Neural progenitor cell (in vitro differentiated cells): ENCODE measurements at regions not wholly inside any gene's neighbourhood (a gene's known extent, or its start where the extent isn't known, plus 50 kb on each side); places are given as distances from the start of the nearest gene placed in this dataset.

Experiments used
- DNase-seq: peaks from one replicate; pipeline ENCODE4 v3.0.0-alpha.2; 2016; ENCODE audit warnings: low spot score
- H2AFZ ChIP-seq: fragments of 200-600 bp; sonication (generic); replicated peaks from 2 replicates; pipeline ENCODE4 v1.6.1; 2016; ENCODE audit warnings: antibody characterized with exemption
- H3F3A ChIP-seq: fragments of 200-600 bp; sonication (generic); 2 replicates; pipeline ENCODE4 v1.6.1; 2016; ENCODE audit warnings: antibody characterized with exemption, low read depth
- H3K27ac ChIP-seq: fragments of 200-600 bp; sonication (generic); 2 replicates; pipeline ENCODE4 v1.5.1; 2016; ENCODE audit warnings: mild to moderate bottlenecking
- H3K27me3 ChIP-seq: fragments of 200-600 bp; sonication (generic); 2 replicates; pipeline ENCODE4 v1.6.1; 2016; ENCODE audit warnings: mild to moderate bottlenecking, moderate library complexity
- H3K36me3 ChIP-seq: fragments of 200-600 bp; sonication (generic); 2 replicates; pipeline ENCODE4 v1.5.1; 2016
- H3K4me1 ChIP-seq: fragments of 200-600 bp; sonication (generic); 2 replicates; pipeline ENCODE4 v1.6.1; 2016; ENCODE audit warnings: mixed run types
- H3K4me2 ChIP-seq: fragments of 200-600 bp; sonication (generic); 2 replicates; pipeline ENCODE4 v1.6.1; 2016
- H3K4me3 ChIP-seq: fragments of 200-600 bp; sonication (generic); 2 replicates; pipeline ENCODE4 v1.5.1; 2016
- H3K79me2 ChIP-seq: fragments of 200-600 bp; sonication (generic); 2 replicates; pipeline ENCODE4 v1.6.1; 2016; ENCODE audit warnings: low read depth
- H3K9ac ChIP-seq: fragments of 200-600 bp; sonication (generic); 2 replicates; pipeline ENCODE4 v1.6.1; 2016
- H3K9me3 ChIP-seq: fragments of 200-600 bp; sonication (generic); 2 replicates; pipeline ENCODE4 v1.5.1; 2016; ENCODE audit warnings: low read depth
- H4K20me1 ChIP-seq: fragments of 200-600 bp; sonication (generic); 2 replicates; pipeline ENCODE4 v1.6.1; 2016; ENCODE audit warnings: low read depth
- H3K27ac Mint-ChIP-seq: 3 replicates; pipeline ENCODE4 v1.8.0; 2021; ENCODE audit warnings: mixed read lengths
- H3K27me3 Mint-ChIP-seq: 2 replicates; pipeline ENCODE4 v1.8.0; 2022; ENCODE audit warnings: low read depth, mild to moderate bottlenecking, inconsistent platforms, moderate library complexity, mixed read lengths; ENCODE audit not compliant: insufficient read depth
- H3K36me3 Mint-ChIP-seq: 3 replicates; pipeline ENCODE4 v1.8.0; 2021; ENCODE audit warnings: mixed read lengths
- H3K4me1 Mint-ChIP-seq: 3 replicates; pipeline ENCODE4 v1.8.0; 2021; ENCODE audit warnings: mixed read lengths
- H3K4me3 Mint-ChIP-seq: 3 replicates; pipeline ENCODE4 v1.8.0; 2021; ENCODE audit warnings: mild to moderate bottlenecking, moderate library complexity, mixed read lengths
- H3K9me3 Mint-ChIP-seq: 3 replicates; pipeline ENCODE4 v1.8.0; 2020; ENCODE audit warnings: mixed read lengths
- EZH2 ChIP-seq: fragments of 200-600 bp; sonication (generic); IDR thresholded peaks from 2 replicates; pipeline ENCODE4 v1.6.1; 2017; ENCODE audit warnings: antibody characterized with exemption, mild to moderate bottlenecking, moderate library complexity
- EZH2phosphoT487 ChIP-seq: fragments of 200-600 bp; sonication (generic); IDR thresholded peaks from 2 replicates; pipeline ENCODE4 v1.6.1; 2017; ENCODE audit warnings: antibody characterized with exemption
- TF ChIP-seq, protein P1 (sequence below): fragments of 200-600 bp; sonication (generic); IDR thresholded peaks from 2 replicates; pipeline ENCODE4 v1.5.1; 2017; ENCODE audit warnings: antibody characterized with exemption, mild to moderate bottlenecking

DNA sequence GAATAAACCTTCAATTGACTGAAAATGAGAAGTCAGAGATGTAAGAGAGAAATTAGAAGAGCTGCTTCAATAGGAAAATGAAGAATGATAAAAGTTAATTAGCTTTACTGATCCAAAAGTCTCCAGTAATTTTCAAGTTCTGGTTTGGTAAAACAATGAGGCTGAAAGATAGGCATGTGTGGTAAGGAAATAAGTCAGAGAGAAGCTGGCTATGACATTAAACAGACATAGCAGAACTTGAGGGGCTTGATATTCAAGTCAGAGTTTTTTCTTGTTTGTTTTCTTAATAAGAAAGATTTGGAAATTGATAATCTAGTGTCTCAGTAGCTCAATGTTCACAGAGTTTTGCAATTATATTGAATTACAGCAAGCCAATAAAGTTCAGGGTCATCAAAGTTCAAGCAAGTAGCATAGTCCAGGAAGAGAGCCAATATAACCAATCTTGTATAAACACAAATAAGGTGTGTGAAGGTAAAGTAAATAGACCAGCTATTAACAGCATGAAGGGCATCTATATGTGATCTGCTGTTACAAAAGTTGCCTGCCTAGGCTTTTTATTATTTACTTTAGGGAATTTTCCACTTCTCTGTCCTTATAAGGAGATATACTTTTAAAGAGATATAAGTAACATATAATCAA, 1111.5 kb downstream of the TRHDE start:
- TF ChIP-seq EZH2 (no peak), EZH2phosphoT487 (no peak)
- TF ChIP-seq, protein P1, sequence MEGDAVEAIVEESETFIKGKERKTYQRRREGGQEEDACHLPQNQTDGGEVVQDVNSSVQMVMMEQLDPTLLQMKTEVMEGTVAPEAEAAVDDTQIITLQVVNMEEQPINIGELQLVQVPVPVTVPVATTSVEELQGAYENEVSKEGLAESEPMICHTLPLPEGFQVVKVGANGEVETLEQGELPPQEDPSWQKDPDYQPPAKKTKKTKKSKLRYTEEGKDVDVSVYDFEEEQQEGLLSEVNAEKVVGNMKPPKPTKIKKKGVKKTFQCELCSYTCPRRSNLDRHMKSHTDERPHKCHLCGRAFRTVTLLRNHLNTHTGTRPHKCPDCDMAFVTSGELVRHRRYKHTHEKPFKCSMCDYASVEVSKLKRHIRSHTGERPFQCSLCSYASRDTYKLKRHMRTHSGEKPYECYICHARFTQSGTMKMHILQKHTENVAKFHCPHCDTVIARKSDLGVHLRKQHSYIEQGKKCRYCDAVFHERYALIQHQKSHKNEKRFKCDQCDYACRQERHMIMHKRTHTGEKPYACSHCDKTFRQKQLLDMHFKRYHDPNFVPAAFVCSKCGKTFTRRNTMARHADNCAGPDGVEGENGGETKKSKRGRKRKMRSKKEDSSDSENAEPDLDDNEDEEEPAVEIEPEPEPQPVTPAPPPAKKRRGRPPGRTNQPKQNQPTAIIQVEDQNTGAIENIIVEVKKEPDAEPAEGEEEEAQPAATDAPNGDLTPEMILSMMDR: no peak
- H3K4me3 Mint-ChIP-seq: no peak overlapping the region
- Histone ChIP-seq H3K9ac (no peak overlapping the region), H3K9me3 (no peaks in the 10 kb centered on the region), H3K27me3 (no peaks in the 10 kb centered on the region), H2AFZ (no peak overlapping the region), H3K4me2 (no peak overlapping the region), H3K4me1 (peaks cover 5% of the 10 kb centered on the region), H3K36me3 (no peaks in the 10 kb centered on the region), H3F3A (no peaks in the 10 kb centered on the region), H4K20me1 (no peaks in the 10 kb centered on the region), H3K27ac (no peak overlapping the region), H3K4me3 (no peak overlapping the region), H3K79me2 (no peaks in the 10 kb centered on the region)
- H3K27ac Mint-ChIP-seq: no peak overlapping the region
- H3K27me3 Mint-ChIP-seq: peaks cover 3% of the 10 kb centered on the region
- H3K9me3 Mint-ChIP-seq: peaks cover 3% of the 10 kb centered on the region
- H3K4me1 Mint-ChIP-seq: peaks cover 3% of the 10 kb centered on the region
- no peak for DNase-seq
- no peaks in the 10 kb centered on the region for H3K36me3 Mint-ChIP-seq

DNA sequence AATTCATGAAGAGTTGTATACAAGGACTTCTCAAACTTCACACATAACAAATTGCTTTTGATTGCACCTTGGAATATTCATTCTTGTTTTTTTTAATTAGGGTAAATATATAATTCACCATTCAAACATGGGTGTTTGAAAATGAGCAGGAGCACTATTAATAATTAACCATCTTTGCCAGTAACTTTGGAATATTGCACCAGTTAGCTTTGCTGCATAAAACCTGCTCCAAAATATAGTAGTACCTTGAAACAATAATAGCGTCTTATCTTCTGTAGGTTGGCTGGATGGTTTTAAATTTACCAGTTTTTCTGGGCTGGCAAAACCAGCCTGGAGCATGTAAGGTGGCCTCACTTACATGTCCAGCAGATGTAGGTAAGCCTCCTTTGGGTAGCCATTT, 1112.4 kb downstream of the TRHDE start:
- Mint-ChIP-seq H3K27me3 (peaks cover 3% of the 10 kb centered on the region), H3K9me3 (peaks cover 3% of the 10 kb centered on the region), H3K36me3 (no peaks in the 10 kb centered on the region), H3K4me3 (no peak overlapping the region), H3K27ac (no peak overlapping the region), H3K4me1 (peaks cover 3% of the 10 kb centered on the region)
- H3K4me3 ChIP-seq: no peak overlapping the region
- no peaks in the 10 kb centered on the region for H3K9me3 ChIP-seq
- H2AFZ ChIP-seq: peak overlapping the region; percentile 13
- H3F3A ChIP-seq: no peaks in the 10 kb centered on the region
- H3K4me1 ChIP-seq: peaks cover 5% of the 10 kb centered on the region
- H3K9ac ChIP-seq: no peak overlapping the region
- H3K27ac ChIP-seq: no peak overlapping the region
- H3K4me2 ChIP-seq: no peak overlapping the region
- DNase-seq: no peak
- H3K79me2 ChIP-seq: no peaks in the 10 kb centered on the region
- TF ChIP-seq EZH2 (no peak), EZH2phosphoT487 (no peak)
- TF ChIP-seq, protein P1: no peak
- H3K27me3 ChIP-seq: no peaks in the 10 kb centered on the region
- no peaks in the 10 kb centered on the region for H3K36me3 ChIP-seq
- no peaks in the 10 kb centered on the region for H4K20me1 ChIP-seq

DNA sequence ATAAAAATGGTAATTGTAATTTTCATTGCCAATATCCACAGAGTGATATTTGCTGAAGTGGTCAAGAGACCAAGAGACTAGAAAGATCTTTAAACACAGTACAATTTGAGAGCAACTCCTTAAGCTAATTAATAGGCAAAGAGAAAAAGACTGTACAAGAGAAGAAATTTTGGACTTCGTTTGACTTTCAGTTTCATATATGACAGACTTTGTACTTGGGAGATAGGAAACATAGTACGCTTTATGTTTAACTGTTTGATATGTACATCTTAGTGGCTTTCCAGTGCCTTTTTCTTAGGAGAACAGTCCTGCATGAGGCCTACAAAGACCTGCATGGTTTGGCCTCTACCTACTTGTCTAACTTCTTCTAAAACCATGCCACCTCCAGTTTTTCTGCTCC, 1118.1 kb downstream of the TRHDE start:
- Histone ChIP-seq H3K79me2 (no peaks in the 10 kb centered on the region), H3K36me3 (no peaks in the 10 kb centered on the region), H3K4me1 (no peaks in the 10 kb centered on the region), H3K4me2 (no peak overlapping the region), H3K9ac (no peak overlapping the region), H3K9me3 (no peaks in the 10 kb centered on the region), H3K4me3 (no peak overlapping the region), H2AFZ (no peak overlapping the region), H3F3A (no peaks in the 10 kb centered on the region), H3K27ac (no peak overlapping the region), H3K27me3 (no peaks in the 10 kb centered on the region), H4K20me1 (no peaks in the 10 kb centered on the region)
- H3K27ac Mint-ChIP-seq: no peak overlapping the region
- H3K9me3 Mint-ChIP-seq: peaks cover 3% of the 10 kb centered on the region
- TF ChIP-seq EZH2: no peak
- TF ChIP-seq EZH2phosphoT487: no peak
- TF ChIP-seq, protein P1: no peak
- DNase-seq: no peak
- no peak overlapping the region for H3K4me3 Mint-ChIP-seq
- no peaks in the 10 kb centered on the region for H3K4me1 Mint-ChIP-seq
- H3K36me3 Mint-ChIP-seq: no peaks in the 10 kb centered on the region
- peaks cover 3% of the 10 kb centered on the region for H3K27me3 Mint-ChIP-seq
